ENCODE measurements at regions not wholly inside any gene's neighbourhood (a gene's known extent, or its start where the extent isn't known, plus 50 kb on each side); places are given as distances from the start of the nearest gene placed in this dataset.

- no peak for DNase-seq
Measured at GRCh38 chr1:56416495-56416894, 162.9 kb downstream of the PLPP3 start.

GRCh38 chr1:56415720-56416119 is 163.6 kb downstream of the PLPP3 start:
- no peak for DNase-seq

DNA sequence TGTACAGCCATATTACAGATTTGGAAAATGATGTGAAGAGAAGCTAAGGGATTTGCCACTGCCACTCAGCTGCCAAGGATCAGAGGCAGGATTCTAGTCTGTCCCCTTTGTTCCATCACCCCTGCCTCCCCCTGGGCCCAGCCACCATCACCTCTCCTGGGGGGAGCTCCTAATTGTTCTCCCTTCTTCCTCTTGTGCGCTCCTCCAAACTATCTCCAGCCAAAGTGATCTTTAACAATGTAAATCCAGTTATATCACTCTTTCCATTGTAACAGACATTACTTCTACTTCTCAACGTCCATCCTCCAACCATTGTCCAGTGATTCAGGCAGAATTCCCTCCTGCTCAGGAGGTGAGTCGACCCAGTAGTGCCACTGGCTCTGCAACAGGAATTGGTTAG is 164.1 kb downstream of the PLPP3 start:
- DNase-seq: no peak

GRCh38 chr1:56414728-56415224 is 164.6 kb downstream of the PLPP3 start:
- no peak for DNase-seq

DNA sequence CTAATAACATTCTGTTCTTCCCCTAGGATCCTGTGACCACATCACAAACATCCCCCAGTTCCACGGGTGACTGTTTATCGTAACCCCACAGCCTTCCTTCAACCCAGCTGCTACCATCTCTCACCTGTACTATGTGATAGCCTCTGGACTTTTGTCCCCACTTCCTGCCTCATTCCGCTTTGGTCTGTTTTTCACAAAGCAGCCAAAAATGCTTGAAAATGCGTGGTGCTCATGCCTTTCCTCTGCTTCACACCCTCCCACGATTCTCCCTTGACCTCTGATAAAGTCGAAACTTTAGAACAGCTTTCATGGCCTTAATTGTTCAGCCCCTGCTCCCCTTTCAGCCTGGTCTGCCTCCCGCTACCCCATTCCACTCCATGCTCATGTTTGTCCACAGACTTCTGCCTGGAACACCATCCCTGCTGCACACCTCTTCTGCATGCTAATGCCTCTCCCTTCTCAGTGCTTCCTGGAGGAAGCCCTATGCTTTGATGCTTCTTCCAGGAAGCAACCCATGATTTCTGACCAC is 165.6 kb downstream of the PLPP3 start:
- DNase-seq: no peak

DNA sequence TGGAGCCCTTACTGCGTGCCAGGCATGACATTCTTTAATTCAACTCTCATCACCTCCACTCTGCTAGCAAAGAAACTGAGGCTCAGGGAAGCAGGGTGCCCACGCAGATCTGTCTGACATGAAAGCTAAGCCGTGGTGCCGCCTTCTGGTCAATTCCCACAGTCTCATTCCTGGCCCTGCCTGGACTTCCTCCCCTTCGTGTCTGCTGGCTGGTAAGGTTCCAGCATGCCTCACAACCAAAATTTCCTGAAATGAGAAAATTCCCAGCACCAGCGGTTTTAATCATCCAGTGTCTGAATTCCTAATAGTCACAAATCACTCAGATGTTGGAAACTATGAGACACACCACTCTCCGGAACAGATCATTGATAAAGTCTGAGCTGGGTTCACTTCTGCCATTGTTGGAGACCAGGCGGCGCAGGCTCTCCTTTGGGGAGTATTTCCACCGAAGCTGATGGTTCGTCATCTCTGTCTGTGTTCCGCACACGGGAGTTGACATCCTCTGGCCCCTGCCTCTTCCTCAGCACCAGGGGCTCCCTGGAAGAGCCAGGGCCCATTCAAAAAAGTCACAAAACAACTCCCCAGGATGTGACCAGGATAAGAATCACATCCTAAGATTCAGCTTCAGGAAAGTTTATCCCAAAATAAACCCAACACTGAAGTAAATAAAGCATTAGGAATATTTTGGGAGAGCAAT is 167.7 kb downstream of the PLPP3 start:
- DNase-seq: no peak

DNA sequence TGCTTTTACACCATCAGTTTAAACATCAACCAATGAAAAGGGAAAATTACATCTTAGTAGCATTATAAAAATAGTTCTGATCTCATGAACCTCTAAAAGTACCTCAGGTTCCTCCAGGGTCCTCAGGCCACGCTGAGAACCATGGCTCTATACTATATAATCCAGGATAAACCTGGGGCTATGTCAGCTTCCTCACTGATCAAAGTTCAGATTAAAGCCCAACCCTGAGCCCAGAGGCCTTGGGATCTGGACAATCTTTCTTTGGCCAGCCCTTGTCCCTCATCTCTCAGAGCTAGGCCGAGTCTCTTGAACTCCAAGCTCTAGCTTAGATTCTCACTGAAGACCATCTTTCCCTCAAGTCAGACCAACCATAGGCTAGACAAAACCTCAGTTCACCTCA is 168.3 kb downstream of the PLPP3 start:
- no peak for DNase-seq

GRCh38 chr1:56410405-56410804 is 169.0 kb downstream of the PLPP3 start:
- no peak for DNase-seq

DNA sequence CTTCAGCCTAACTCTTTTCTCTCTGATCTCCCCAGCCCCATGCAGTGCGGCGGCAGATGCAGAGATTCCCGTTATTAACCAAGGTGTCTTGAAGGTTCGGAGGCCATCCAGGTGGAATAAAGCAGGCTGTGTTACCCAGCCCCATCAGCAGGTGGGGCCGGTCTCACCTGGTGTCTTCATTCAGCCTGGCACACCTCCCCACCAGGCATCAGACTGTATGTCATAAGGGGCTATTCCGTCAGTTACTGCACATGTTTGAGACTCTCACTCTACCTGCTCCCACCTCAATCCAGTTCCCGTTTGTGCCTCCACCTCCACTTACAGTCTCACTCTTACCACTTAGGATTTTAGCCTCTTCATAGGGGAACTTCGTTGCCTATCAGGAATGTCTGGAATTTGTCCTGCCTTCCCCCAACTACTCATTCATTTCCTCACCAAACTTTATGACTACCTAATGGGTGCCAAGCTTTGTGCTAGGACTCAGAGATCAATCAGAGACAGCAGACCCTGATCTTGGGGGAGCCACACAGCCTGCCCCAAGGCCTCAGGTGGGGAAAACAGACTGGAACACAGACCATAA is 170.2 kb downstream of the PLPP3 start:
- DNase-seq: no peak

DNA sequence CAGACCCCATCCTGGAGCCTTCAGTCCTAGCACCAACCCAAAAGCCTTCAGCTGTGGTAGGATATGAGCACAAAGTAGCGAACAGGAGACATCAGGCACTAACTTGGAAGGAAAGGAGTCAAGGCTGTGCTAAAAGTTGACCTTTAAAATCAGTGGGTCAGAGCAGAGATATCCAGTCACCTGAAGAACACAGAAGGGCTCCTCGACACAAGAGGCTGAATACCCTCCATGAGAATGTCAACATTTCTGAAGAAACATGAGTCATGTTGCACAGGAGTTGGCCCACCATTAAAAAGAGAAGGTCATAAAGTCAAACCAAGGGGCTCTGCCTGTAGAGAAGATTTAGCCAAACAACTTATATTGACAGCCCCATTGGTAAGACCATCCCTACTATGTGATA is 172.5 kb downstream of the PLPP3 start:
- no peak for DNase-seq

GRCh38 chr1:56404561-56405030 is 174.8 kb downstream of the PLPP3 start:
- DNase-seq: no peak

- no peak for DNase-seq
Measured at GRCh38 chr1:56404066-56404465, 175.3 kb downstream of the PLPP3 start.

- DNase-seq: no peak
Measured at GRCh38 chr1:56403321-56403720, 176.0 kb downstream of the PLPP3 start.

DNA sequence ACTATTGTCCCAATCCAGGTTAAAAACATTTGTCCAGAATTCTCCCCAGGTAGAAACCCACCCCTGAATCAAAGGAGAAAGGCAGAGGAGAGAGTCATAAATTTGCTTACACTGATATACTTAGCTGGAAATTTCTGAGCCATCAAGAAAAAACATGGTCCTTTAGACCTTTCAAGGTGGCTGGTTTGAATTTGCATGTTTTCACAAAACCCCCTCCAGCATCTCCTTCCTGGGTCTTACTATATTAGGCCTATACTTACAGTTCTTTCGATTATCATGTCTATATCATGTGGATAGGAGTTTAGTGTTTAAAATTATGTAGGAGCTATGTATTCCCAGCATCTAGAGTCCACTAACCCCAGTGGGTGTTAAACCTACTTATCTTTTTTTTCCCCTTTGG is 178.2 kb downstream of the PLPP3 start:
- DNase-seq: no peak

GRCh38 chr1:56400526-56400925 is 178.8 kb downstream of the PLPP3 start:
- no peak for DNase-seq

- no peak for DNase-seq
Measured at GRCh38 chr1:56399795-56400194, 179.6 kb downstream of the PLPP3 start.

DNA sequence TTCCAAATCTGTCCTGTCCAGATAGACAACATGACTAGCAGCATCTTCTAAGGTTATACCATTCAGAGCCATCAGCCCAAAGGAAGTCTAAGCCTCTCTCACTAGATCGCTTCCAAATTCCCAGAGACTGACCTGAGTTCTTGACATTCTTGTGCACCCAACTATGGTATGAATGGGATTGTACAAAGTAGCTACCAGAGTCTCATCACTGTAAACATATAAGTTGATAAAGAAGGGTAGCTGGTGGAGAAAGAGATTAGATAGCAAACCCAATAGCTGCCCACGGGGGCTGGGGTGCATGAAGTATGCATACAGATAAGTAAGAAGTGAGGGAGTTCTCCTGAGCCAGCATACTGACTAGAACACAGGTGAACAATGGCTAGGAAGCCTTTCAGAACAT is 180.0 kb downstream of the PLPP3 start:
- DNase-seq: no peak

GRCh38 chr1:56397811-56398231 is 181.5 kb downstream of the PLPP3 start:
- no peak for DNase-seq

GRCh38 chr1:56397409-56397808 is 182.0 kb downstream of the PLPP3 start:
- no peak for DNase-seq

DNA sequence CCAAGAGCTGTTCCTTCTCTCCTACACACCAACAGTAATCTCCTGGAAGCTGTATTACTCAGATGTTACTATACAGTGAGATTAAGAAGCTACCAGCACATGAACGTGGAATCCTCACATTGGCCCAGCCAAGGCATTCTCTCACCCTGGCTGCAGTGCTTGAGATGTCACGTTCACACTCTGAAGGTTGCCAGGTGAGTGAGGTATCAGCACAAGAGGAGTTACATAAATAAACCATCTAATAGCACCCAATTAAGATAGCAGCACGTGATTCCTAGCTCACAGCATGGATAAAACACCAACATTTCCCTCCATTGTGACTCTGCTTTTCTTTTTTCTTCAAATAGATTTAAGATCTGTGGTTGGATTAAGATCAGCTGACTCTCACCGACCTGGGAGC is 182.8 kb downstream of the PLPP3 start:
- no peak for DNase-seq

DNA sequence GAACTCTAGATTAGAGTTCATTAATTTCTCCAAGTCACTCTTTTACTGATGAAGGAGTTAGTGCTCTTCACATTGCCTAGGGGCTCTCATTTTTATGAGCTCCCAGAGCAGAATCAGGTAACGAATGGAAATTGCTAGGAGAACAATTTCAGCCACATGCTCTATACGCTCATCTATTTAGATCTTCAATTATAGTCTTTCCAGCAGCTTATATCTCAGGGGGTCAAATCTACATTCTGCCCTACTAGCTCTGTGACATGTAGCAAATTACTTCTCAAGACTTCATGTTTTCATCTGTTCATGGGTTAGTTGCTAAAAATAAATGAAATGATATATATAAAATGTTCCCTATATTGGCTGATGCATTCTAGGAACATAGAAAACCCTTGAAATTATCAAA is 183.6 kb downstream of the PLPP3 start:
- no peak for DNase-seq

- no peak for DNase-seq
Measured at GRCh38 chr1:56394298-56394697, 185.1 kb downstream of the PLPP3 start.

- no peak for DNase-seq
Measured at GRCh38 chr1:56390934-56391731, 188.2 kb downstream of the PLPP3 start.
